ENCODE measurements at regions not wholly inside any gene's neighbourhood (a gene's known extent, or its start where the extent isn't known, plus 50 kb on each side); places are given as distances from the start of the nearest gene placed in this dataset.

DNA sequence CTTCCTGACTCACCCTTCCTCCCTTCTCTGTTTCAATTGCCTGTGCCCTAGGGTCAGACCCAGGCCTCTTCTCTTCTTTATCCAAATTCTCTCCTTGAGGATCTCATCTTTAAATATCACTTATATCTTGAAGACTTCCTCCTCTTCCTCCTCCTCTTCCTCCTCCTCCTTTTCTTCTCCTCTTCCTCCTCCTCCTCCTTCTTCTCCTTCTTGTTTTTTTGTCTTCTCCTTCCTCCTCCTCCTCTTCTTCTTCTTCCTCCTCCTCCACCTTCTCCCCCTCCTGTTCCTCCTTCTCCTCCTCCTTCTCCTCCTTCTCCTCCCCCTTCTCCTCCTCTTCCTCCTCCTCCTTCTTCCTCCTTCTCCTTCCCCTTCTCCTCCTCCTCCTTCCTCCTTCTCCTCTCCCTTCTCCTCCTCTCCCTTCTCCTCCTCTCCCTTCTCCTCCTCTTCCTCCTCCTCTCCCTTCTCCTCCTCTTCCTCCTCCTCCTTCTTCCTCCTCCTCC, 127.6 kb upstream of the AKIRIN2 start:
- H3K27me3 ChIP-seq: no peaks in the 10 kb centered on the region
- H3K27ac ChIP-seq: no peak overlapping the region
- H3K4me3 ChIP-seq: no peak overlapping the region
- H3K4me1 ChIP-seq: peaks cover 7% of the 10 kb centered on the region
- no peak for TF ChIP-seq POLR2A (IDR thresholded peaks at IDR 0.05)
- TF ChIP-seq POLR2AphosphoS5 (IDR thresholded peaks at IDR 0.05; ENCODE audit: insufficient read depth in 1 of 2, low read depth in 1 of 2): no peak
- TF ChIP-seq, protein P1, sequence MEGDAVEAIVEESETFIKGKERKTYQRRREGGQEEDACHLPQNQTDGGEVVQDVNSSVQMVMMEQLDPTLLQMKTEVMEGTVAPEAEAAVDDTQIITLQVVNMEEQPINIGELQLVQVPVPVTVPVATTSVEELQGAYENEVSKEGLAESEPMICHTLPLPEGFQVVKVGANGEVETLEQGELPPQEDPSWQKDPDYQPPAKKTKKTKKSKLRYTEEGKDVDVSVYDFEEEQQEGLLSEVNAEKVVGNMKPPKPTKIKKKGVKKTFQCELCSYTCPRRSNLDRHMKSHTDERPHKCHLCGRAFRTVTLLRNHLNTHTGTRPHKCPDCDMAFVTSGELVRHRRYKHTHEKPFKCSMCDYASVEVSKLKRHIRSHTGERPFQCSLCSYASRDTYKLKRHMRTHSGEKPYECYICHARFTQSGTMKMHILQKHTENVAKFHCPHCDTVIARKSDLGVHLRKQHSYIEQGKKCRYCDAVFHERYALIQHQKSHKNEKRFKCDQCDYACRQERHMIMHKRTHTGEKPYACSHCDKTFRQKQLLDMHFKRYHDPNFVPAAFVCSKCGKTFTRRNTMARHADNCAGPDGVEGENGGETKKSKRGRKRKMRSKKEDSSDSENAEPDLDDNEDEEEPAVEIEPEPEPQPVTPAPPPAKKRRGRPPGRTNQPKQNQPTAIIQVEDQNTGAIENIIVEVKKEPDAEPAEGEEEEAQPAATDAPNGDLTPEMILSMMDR (IDR thresholded peaks at IDR 0.05): no peak
- H3K9me3 ChIP-seq: no peaks in the 10 kb centered on the region
- no peak for DNase-seq (ENCODE audit: extremely low spot score in 2 of 2)
- intact Hi-C loops (cut with DNase I): no loop called here
- H3K36me3 ChIP-seq: no peaks in the 10 kb centered on the region

DNA sequence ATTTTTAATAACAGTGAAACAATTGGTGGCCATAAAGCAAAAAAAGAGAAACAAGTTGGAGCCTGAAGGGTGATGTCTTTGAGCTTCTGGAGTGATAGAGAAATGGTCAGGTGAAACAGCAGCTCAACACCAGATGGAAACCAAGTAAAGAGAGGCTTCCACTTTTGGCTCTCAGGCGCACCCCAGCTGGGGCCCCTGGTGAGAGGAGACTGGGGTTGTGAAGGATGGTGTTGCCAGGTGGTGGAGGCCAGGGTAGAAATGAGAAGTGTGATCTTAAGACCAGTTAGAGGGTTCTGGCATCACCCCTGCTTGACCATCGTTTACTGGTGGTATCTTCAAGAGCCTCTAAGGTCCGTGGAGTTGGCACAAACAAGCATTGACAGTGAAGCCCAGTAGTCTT, 126.0 kb upstream of the AKIRIN2 start:
- peaks cover 7% of the 10 kb centered on the region for H3K4me1 ChIP-seq
- DNase-seq (ENCODE audit: extremely low spot score in 2 of 2): no peak
- no peaks in the 10 kb centered on the region for H3K9me3 ChIP-seq
- H3K4me3 ChIP-seq: no peak overlapping the region
- intact Hi-C loops (cut with DNase I): no loop called here
- H3K36me3 ChIP-seq: no peaks in the 10 kb centered on the region
- TF ChIP-seq, protein P1 (IDR thresholded peaks at IDR 0.05): no peak
- TF ChIP-seq POLR2A (IDR thresholded peaks at IDR 0.05) (no peak), POLR2AphosphoS5 (IDR thresholded peaks at IDR 0.05; ENCODE audit: insufficient read depth in 1 of 2, low read depth in 1 of 2) (no peak)
- H3K27me3 ChIP-seq: no peaks in the 10 kb centered on the region
- no peak overlapping the region for H3K27ac ChIP-seq

DNA sequence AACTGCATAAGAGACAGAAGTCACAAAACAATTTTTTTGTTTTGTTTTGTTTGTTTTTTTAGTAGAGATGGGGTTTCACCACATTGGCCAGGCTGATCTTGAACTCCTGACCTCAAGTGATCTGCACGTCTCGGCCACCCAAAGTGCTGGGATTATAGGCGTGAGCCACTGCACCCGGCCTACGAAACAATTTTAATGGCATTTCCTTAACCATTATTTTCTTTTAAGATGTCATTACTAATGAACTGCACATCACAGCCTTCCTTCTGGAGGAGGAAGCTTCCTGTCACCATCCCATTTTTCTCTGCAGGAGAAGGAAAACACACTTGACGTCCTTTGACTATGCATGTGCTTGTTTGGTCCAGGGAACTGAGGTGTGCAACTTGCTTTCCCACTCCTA, 125.3 kb upstream of the AKIRIN2 start:
- TF ChIP-seq, protein P1 (IDR thresholded peaks at IDR 0.05): no peak
- TF ChIP-seq POLR2AphosphoS5 (IDR thresholded peaks at IDR 0.05; ENCODE audit: insufficient read depth in 1 of 2, low read depth in 1 of 2) (no peak), POLR2A (IDR thresholded peaks at IDR 0.05) (no peak)
- Histone ChIP-seq H3K36me3 (no peaks in the 10 kb centered on the region), H3K27me3 (no peaks in the 10 kb centered on the region), H3K9me3 (no peaks in the 10 kb centered on the region), H3K4me1 (peaks cover 3% of the 10 kb centered on the region), H3K27ac (no peak overlapping the region), H3K4me3 (no peak overlapping the region)
- intact Hi-C loops (cut with DNase I): no loop called here
- no peak for DNase-seq (ENCODE audit: extremely low spot score in 2 of 2)

DNA sequence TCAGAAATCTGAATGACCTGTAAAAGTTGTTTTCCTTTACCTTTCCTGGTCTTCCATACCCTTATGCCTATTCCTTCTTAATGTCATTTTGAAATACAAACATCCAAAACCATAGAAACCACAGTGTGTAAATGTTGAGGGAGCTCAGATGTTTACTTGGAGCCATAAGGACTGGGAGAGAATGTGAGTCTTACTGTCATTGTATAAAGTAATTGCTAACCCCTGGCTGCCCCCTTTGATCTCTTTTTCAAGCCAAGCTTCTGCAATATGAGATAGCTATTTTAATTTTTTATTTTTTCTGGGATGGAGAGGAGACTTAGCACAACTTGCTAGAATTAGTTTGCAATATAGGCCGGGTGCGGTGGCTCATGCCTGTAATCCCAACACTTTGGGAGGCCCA, 124.4 kb upstream of the AKIRIN2 start:
- no peak overlapping the region for H3K27ac ChIP-seq
- no peaks in the 10 kb centered on the region for H3K36me3 ChIP-seq
- intact Hi-C loops (cut with DNase I): no loop called here
- H3K4me3 ChIP-seq: no peak overlapping the region
- H3K4me1 ChIP-seq: no peaks in the 10 kb centered on the region
- no peaks in the 10 kb centered on the region for H3K9me3 ChIP-seq
- DNase-seq (ENCODE audit: extremely low spot score in 2 of 2): no peak
- no peaks in the 10 kb centered on the region for H3K27me3 ChIP-seq
- TF ChIP-seq POLR2A (IDR thresholded peaks at IDR 0.05) (no peak), POLR2AphosphoS5 (IDR thresholded peaks at IDR 0.05; ENCODE audit: insufficient read depth in 1 of 2, low read depth in 1 of 2) (no peak)
- TF ChIP-seq, protein P1 (IDR thresholded peaks at IDR 0.05): no peak

DNA sequence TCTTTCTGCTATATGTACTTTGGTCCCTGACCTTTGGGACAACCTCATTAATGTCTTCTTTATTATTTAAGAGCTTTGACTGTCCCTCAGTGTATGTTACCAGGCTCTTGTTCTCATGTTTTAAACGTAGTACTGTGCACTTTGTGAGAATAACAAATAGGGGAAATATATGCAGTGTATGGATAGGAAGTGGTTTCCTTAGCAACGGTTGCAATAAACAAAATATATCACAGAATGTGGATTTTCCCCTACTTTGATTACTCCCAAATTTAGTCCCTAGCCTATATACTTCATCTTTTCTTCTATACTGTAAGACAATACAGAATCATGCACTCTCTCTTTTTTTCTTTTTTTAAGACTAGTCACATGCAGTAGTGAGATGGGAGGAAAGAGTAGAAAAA, 123.8 kb upstream of the AKIRIN2 start:
- Histone ChIP-seq H3K27me3 (no peaks in the 10 kb centered on the region), H3K4me1 (no peaks in the 10 kb centered on the region), H3K27ac (no peak overlapping the region), H3K9me3 (no peaks in the 10 kb centered on the region), H3K36me3 (no peaks in the 10 kb centered on the region), H3K4me3 (no peak overlapping the region)
- DNase-seq (ENCODE audit: extremely low spot score in 2 of 2): no peak
- TF ChIP-seq POLR2A (IDR thresholded peaks at IDR 0.05): no peak
- TF ChIP-seq, protein P1 (IDR thresholded peaks at IDR 0.05): no peak
- TF ChIP-seq POLR2AphosphoS5 (IDR thresholded peaks at IDR 0.05; ENCODE audit: insufficient read depth in 1 of 2, low read depth in 1 of 2): no peak
- intact Hi-C loops (cut with DNase I): no loop called here
